ENCODE measurements at regions not wholly inside any gene's neighbourhood (a gene's known extent, or its start where the extent isn't known, plus 50 kb on each side); places are given as distances from the start of the nearest gene placed in this dataset.

- no peak for DNase-seq (ENCODE audit: low read depth, low spot score)
Measured at GRCh38 chr6:94121094-94121493, 701.7 kb upstream of the EPHA7 start.

More at GRCh38 chr6:94121094-94121493, 701.7 kb upstream of the EPHA7 start:
- no peaks in the 10 kb centered on the region for H3K9me3 ChIP-seq (ENCODE audit: control insufficient read depth in 1 of 2, insufficient read depth in 1 of 2, low read depth in 1 of 2, low read length in 2 of 2)
- RAD21 ChIA-PET (ENCODE audit: low non-redundant PET in 1 of 2, low total read pairs in 2 of 2, uncharacterized antibody in 2 of 2, unreplicated experiment in 2 of 2) = no interaction called here
- TF ChIP-seq YY1 (IDR thresholded peaks at IDR 0.05; ENCODE audit: extremely low read depth, insufficient replicate concordance, low read depth, low read length) (no peak), EGR1 (IDR thresholded peaks at IDR 0.05; ENCODE audit: low read depth) (no peak), SIN3A (IDR thresholded peaks at IDR 0.05; ENCODE audit: low read depth) (no peak), MAX (IDR thresholded peaks at IDR 0.05) (no peak), CTCF (IDR thresholded peaks at IDR 0.05 in 2 of 3, conservative IDR thresholded peaks at IDR 0.05 in 1 of 3; ENCODE audit: borderline replicate concordance in 1 of 3, insufficient read depth in 1 of 3, low read depth in 2 of 3, low read length in 2 of 3) (no peak), JUND (IDR thresholded peaks at IDR 0.05) (no peak), ZNF274 (IDR thresholded peaks at IDR 0.05; ENCODE audit: low read depth, low read length) (no peak), EZH2phosphoT487 (IDR thresholded peaks at IDR 0.05; ENCODE audit: borderline replicate concordance) (no peak), ATF3 (IDR thresholded peaks at IDR 0.05) (no peak), ELF1 (IDR thresholded peaks at IDR 0.05; ENCODE audit: borderline replicate concordance, low read depth) (no peak), SRF (IDR thresholded peaks at IDR 0.05; ENCODE audit: low read depth) (no peak)
- H3K4me1 ChIP-seq (ENCODE audit: control insufficient read depth in 1 of 2, insufficient read depth in 2 of 2, low read length in 2 of 2) = no peaks in the 10 kb centered on the region
- no TSS peak for BruUV-seq (replicated peaks)
- H3K27me3 ChIP-seq (ENCODE audit: insufficient read depth, low read length) = no peaks in the 10 kb centered on the region
- no peak overlapping the region for H3K4me2 ChIP-seq (ENCODE audit: low read length)
- no peak for ATAC-seq
- H3K79me2 ChIP-seq (ENCODE audit: insufficient read depth, low read length) = no peaks in the 10 kb centered on the region
- H3K36me3 ChIP-seq (ENCODE audit: control insufficient read depth in 1 of 2, insufficient read depth in 2 of 2, low read length in 2 of 2) = no peaks in the 10 kb centered on the region
- no peak overlapping the region for H3K9ac ChIP-seq (ENCODE audit: low read length)
- POLR2A ChIA-PET = no interaction called here
- H3K4me3 ChIP-seq (replicated peaks in 1 of 2; ENCODE audit: low read depth in 1 of 2, low read length in 2 of 2) = no peak overlapping the region
- CTCF ChIA-PET = no interaction called here
- no peaks in the 10 kb centered on the region for H3K9me2 ChIP-seq (ENCODE audit: insufficient read depth)
- intact Hi-C loops (cut with micrococcal nuclease) = no loop called here
- H2AFZ ChIP-seq (ENCODE audit: low read depth, low read length, poor library complexity, severe bottlenecking) = no peak overlapping the region
- no peaks in the 10 kb centered on the region for H4K20me1 ChIP-seq (ENCODE audit: insufficient read depth)
- H3K27ac ChIP-seq (ENCODE audit: low read depth, low read length) = no peak overlapping the region

All from HCT116 (cell line).